ENCODE measurements at regions not wholly inside any gene's neighbourhood (a gene's known extent, or its start where the extent isn't known, plus 50 kb on each side); places are given as distances from the start of the nearest gene placed in this dataset.

DNA sequence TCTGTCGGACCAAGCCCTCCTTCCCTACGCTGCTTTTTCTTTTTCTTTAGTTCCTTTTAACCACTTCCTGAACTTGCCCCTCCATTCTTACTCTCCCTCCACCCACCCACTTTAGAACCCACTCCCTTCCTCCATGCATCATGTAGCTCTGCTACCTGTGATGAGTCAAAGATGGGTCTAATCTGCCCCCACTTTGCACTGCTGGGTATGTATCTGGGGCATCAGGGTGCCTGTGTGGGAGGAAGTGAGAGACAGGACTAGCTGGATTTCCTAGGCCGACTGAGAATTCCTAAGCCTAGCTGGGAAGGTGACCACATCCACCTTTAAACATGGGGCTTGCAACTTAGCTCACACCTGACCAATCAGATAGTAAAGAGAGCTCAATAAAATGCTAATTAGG, 157.7 kb downstream of the SEC16B start:
- intact Hi-C loops (cut with DNase I), result no loop called here

DNA sequence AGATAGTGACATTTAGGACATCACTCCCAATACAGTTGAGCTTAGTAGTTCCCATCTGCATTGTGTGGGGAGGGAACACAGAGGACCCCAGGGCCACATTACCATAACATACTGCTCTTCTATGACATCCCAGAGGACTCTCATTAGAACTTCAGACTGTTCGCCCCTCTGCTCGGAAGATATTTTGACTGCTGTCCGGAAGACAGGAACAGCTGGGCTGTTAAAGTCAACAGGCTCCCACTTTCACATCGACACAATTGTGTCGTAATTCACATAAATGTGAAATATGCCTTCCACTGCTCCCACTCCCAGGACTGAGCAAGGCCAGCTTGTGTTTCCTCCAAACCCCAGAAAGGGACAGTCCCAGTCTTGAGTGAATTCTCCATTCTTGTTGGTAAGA, 158.4 kb downstream of the SEC16B start:
- no peak for DNase-seq (ENCODE audit: extremely low spot score in 2 of 2)
- intact Hi-C loops (cut with DNase I), result no loop called here
- TF ChIP-seq POLR2AphosphoS5 (IDR thresholded peaks at IDR 0.05; ENCODE audit: insufficient read depth in 1 of 2, low read depth in 1 of 2), result no peak
- no peak for TF ChIP-seq POLR2A (IDR thresholded peaks at IDR 0.05)
- TF ChIP-seq, protein P1, sequence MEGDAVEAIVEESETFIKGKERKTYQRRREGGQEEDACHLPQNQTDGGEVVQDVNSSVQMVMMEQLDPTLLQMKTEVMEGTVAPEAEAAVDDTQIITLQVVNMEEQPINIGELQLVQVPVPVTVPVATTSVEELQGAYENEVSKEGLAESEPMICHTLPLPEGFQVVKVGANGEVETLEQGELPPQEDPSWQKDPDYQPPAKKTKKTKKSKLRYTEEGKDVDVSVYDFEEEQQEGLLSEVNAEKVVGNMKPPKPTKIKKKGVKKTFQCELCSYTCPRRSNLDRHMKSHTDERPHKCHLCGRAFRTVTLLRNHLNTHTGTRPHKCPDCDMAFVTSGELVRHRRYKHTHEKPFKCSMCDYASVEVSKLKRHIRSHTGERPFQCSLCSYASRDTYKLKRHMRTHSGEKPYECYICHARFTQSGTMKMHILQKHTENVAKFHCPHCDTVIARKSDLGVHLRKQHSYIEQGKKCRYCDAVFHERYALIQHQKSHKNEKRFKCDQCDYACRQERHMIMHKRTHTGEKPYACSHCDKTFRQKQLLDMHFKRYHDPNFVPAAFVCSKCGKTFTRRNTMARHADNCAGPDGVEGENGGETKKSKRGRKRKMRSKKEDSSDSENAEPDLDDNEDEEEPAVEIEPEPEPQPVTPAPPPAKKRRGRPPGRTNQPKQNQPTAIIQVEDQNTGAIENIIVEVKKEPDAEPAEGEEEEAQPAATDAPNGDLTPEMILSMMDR (IDR thresholded peaks at IDR 0.05), result no peak

More for the DNA sequence above, 157.7 kb downstream of the SEC16B start:
- H3K4me1 ChIP-seq, result no peaks in the 10 kb centered on the region
- H3K27me3 ChIP-seq, result no peaks in the 10 kb centered on the region
- H3K36me3 ChIP-seq, result no peaks in the 10 kb centered on the region
- no peak overlapping the region for H3K27ac ChIP-seq
- H3K9me3 ChIP-seq, result no peaks in the 10 kb centered on the region
- TF ChIP-seq POLR2AphosphoS5 (IDR thresholded peaks at IDR 0.05; ENCODE audit: insufficient read depth in 1 of 2, low read depth in 1 of 2), result no peak
- TF ChIP-seq, protein P1 (IDR thresholded peaks at IDR 0.05), result no peak
- no peak for TF ChIP-seq POLR2A (IDR thresholded peaks at IDR 0.05)
- no peak overlapping the region for H3K4me3 ChIP-seq
- no peak for DNase-seq (ENCODE audit: extremely low spot score in 2 of 2)

DNA sequence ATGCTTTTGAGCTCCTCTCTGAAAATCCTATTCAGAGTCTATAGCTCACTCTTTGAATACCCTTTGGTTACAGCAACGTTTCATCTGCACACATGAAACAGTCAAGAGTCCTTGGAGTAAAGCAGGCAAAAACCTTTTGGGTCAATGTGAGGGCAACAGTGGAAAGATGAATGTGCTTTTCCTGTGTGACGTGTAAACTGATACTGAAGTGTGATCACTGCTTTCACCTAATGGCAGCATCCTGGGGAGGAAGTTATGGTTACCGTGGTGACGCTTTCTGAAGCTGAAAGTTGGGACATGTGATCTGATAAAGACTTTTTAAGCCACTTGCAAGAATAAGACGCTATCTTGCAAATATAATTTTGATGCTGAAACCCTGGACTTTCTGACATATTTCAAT, 160.0 kb downstream of the SEC16B start:
- intact Hi-C loops (cut with DNase I), result no loop called here
- no peaks in the 10 kb centered on the region for H3K9me3 ChIP-seq
- TF ChIP-seq, protein P1 (IDR thresholded peaks at IDR 0.05), result no peak
- TF ChIP-seq POLR2AphosphoS5 (IDR thresholded peaks at IDR 0.05; ENCODE audit: insufficient read depth in 1 of 2, low read depth in 1 of 2) (no peak), POLR2A (IDR thresholded peaks at IDR 0.05) (no peak)

More for the DNA sequence above, 158.4 kb downstream of the SEC16B start:
- Histone ChIP-seq H3K9me3 (no peaks in the 10 kb centered on the region), H3K4me3 (no peak overlapping the region), H3K4me1 (no peaks in the 10 kb centered on the region), H3K27me3 (no peaks in the 10 kb centered on the region), H3K36me3 (no peaks in the 10 kb centered on the region), H3K27ac (no peak overlapping the region)

DNA sequence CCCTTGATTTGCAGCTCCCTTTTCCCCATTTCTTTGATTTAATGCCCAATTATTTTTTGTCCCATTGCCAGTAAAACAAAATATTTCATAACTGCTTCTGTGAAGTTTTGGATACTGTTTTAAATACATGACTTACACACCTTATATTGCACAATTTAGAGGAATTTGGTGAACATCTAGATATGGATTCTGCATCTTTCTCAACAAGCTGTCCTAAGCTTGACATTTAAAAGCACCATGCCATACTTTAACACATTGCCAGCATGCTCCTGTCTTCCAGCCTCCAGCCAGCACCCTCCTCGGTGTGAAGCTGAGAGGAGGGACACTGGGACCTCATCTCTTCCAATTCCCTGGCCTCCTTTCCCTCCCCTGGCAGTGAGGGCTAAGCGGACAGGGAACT, 167.6 kb downstream of the SEC16B start:
- no peaks in the 10 kb centered on the region for H3K27me3 ChIP-seq
- intact Hi-C loops (cut with DNase I), result no loop called here
- H3K4me1 ChIP-seq, result no peaks in the 10 kb centered on the region
- no peak overlapping the region for H3K4me3 ChIP-seq
- no peaks in the 10 kb centered on the region for H3K36me3 ChIP-seq
- no peak for DNase-seq (ENCODE audit: extremely low spot score in 2 of 2)
- H3K9me3 ChIP-seq, result no peaks in the 10 kb centered on the region
- H3K27ac ChIP-seq, result no peak overlapping the region
- no peak for TF ChIP-seq POLR2AphosphoS5 (IDR thresholded peaks at IDR 0.05; ENCODE audit: insufficient read depth in 1 of 2, low read depth in 1 of 2)
- TF ChIP-seq, protein P1 (IDR thresholded peaks at IDR 0.05), result no peak
- no peak for TF ChIP-seq POLR2A (IDR thresholded peaks at IDR 0.05)

More for the DNA sequence above, 160.0 kb downstream of the SEC16B start:
- no peaks in the 10 kb centered on the region for H3K4me1 ChIP-seq
- no peak for DNase-seq (ENCODE audit: extremely low spot score in 2 of 2)
- H3K36me3 ChIP-seq, result no peaks in the 10 kb centered on the region
- no peaks in the 10 kb centered on the region for H3K27me3 ChIP-seq
- no peak overlapping the region for H3K4me3 ChIP-seq
- H3K27ac ChIP-seq, result no peak overlapping the region

DNA sequence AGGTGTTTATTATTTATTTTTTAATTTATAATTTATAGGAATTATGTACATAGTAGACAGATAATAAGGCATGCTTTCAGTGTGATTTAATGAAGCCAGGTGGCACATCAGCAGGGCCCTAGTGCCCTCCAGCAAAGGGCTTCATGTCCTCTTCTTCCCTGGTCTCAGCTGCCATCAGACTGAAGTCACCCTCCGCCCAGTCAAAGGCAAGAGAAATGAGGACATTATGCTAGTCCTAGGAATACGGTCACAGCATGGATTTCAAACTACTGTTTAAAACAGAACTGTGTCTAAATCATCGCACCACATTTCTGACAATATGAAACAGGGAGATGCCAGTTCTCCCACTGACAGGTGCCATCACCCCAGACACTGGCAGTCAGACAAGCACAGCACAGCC, 168.1 kb downstream of the SEC16B start:
- Histone ChIP-seq H3K4me1 (no peaks in the 10 kb centered on the region), H3K27me3 (no peaks in the 10 kb centered on the region), H3K27ac (no peak overlapping the region), H3K36me3 (no peaks in the 10 kb centered on the region), H3K9me3 (no peaks in the 10 kb centered on the region), H3K4me3 (no peak overlapping the region)
- TF ChIP-seq, protein P1 (IDR thresholded peaks at IDR 0.05), result no peak
- TF ChIP-seq POLR2A (IDR thresholded peaks at IDR 0.05) (no peak), POLR2AphosphoS5 (IDR thresholded peaks at IDR 0.05; ENCODE audit: insufficient read depth in 1 of 2, low read depth in 1 of 2) (no peak)
- intact Hi-C loops (cut with DNase I), result no loop called here
- DNase-seq (ENCODE audit: extremely low spot score in 2 of 2), result no peak
